Loucy (cell line): ENCODE measurements at regions not wholly inside any gene's neighbourhood (a gene's known extent, or its start where the extent isn't known, plus 50 kb on each side); places are given as distances from the start of the nearest gene placed in this dataset.
"Not testable (repeated sequence)": the region's sequence is repeated elsewhere in the genome, so short reads cannot be mapped to it uniquely, and the experiment has no call there.

Source experiments
- H2AFZ ChIP-seq: fragments of 200-600 bp; sonication (generic); 2 replicates; pipeline ENCODE4 v1.6.0; 2016; ENCODE audit warnings: antibody characterized with exemption, mild to moderate bottlenecking, low read length, moderate library complexity
- H3F3A ChIP-seq: fragments of 200-600 bp; 2 replicates; pipeline ENCODE4 v1.6.0; 2016; ENCODE audit warnings: antibody characterized with exemption, low read depth, mild to moderate bottlenecking
- H3K27me3 ChIP-seq: fragments of 200-600 bp; sonication (generic); 2 replicates; pipeline ENCODE4 v1.6.1; 2014; ENCODE audit warnings: low read length, mild to moderate bottlenecking; ENCODE audit not compliant: insufficient read depth, poor library complexity, severe bottlenecking
- H3K36me3 ChIP-seq: fragments of 200-600 bp; sonication (generic); 2 replicates; pipeline ENCODE4 v1.6.1; 2016; ENCODE audit warnings: low read length; ENCODE audit not compliant: insufficient read depth
- H3K4me1 ChIP-seq: fragments of 200-600 bp; sonication (generic); 2 replicates; pipeline ENCODE4 v1.5.1; 2014; ENCODE audit warnings: low read length, mild to moderate bottlenecking; ENCODE audit not compliant: insufficient read depth, poor library complexity, severe bottlenecking
- H3K4me2 ChIP-seq: fragments of 200-600 bp; sonication (generic); 2 replicates; pipeline ENCODE4 v1.6.0; 2014; ENCODE audit warnings: antibody characterized with exemption, low read length, low read depth, mild to moderate bottlenecking; ENCODE audit not compliant: poor library complexity, severe bottlenecking
- H3K4me3 ChIP-seq: fragments of 200-600 bp; sonication (generic); 2 replicates; pipeline ENCODE4 v1.5.1; 2014; ENCODE audit warnings: low read length, mild to moderate bottlenecking, mixed read lengths; ENCODE audit not compliant: poor library complexity, severe bottlenecking
- H3K79me2 ChIP-seq: fragments of 200-600 bp; sonication (generic); 2 replicates; pipeline ENCODE4 v1.6.1; 2014; ENCODE audit warnings: low read length; ENCODE audit not compliant: insufficient read depth
- H3K9ac ChIP-seq: fragments of 200-600 bp; sonication (generic); 2 replicates; pipeline ENCODE4 v1.6.0; 2014; ENCODE audit warnings: mild to moderate bottlenecking, low read depth, low read length, moderate library complexity; ENCODE audit not compliant: poor library complexity, severe bottlenecking
- H3K9me2 ChIP-seq: fragments of 200-600 bp; sonication (generic); replicated peaks from 2 replicates; pipeline ENCODE4 v1.6.1; 2016; ENCODE audit warnings: low read depth, low read length, mixed read lengths
- H3K9me3 ChIP-seq: fragments of 200-600 bp; sonication (generic); 2 replicates; pipeline ENCODE4 v1.6.1; 2014; ENCODE audit warnings: mild to moderate bottlenecking, antibody characterized with exemption, low read length, low read depth; ENCODE audit not compliant: insufficient read depth
- H4K20me1 ChIP-seq: fragments of 200-600 bp; sonication (generic); 2 replicates; pipeline ENCODE4 v1.6.0; 2014; ENCODE audit warnings: antibody characterized with exemption, low read length, mild to moderate bottlenecking; ENCODE audit not compliant: insufficient read depth, poor library complexity, severe bottlenecking
- EZH2phosphoT487 ChIP-seq: fragments of 200-600 bp; IDR thresholded peaks from 2 replicates; pipeline ENCODE4 v1.6.1; 2018; ENCODE audit warnings: antibody characterized with exemption, mild to moderate bottlenecking, moderate library complexity, borderline replicate concordance
- TF ChIP-seq, protein P1 (sequence below): fragments of 200-600 bp; sonication (generic); conservative IDR thresholded peaks from 2 replicates; pipeline ENCODE4 v1.5.1; 2014; ENCODE audit warnings: mild to moderate bottlenecking, antibody characterized with exemption, low read length

DNA sequence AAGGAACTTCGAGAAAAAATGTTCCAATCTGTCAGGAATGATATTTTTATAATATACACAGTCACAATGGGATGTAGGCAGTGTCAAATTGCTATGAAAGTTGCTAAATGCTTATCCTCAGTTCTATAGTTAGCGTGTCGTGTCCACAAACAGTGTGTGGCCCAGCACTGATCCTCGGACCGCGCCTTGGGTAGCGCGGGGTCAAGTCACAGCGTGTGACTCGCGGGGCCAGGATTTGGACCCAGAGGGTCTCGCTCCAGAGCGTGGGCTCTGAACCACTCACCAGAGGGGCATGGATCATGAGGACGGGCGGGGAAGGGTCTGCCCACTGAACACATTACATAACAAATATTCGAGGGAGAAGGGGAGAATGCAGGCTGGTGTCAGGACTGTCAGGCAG lies 171.8 kb downstream of the C9orf50 start:
- Histone ChIP-seq H3K36me3 (no peaks in the 10 kb centered on the region), H3K4me3 (no peak overlapping the region), H3K9ac (no peak overlapping the region), H2AFZ (no peak overlapping the region), H3K9me3 (no peaks in the 10 kb centered on the region), H4K20me1 (no peaks in the 10 kb centered on the region), H3K4me1 (no peaks in the 10 kb centered on the region), H3K9me2 (no peaks in the 10 kb centered on the region), H3F3A (no peaks in the 10 kb centered on the region), H3K4me2 (no peak overlapping the region), H3K27me3 (no peaks in the 10 kb centered on the region), H3K79me2 (no peaks in the 10 kb centered on the region)
- TF ChIP-seq, protein P1, sequence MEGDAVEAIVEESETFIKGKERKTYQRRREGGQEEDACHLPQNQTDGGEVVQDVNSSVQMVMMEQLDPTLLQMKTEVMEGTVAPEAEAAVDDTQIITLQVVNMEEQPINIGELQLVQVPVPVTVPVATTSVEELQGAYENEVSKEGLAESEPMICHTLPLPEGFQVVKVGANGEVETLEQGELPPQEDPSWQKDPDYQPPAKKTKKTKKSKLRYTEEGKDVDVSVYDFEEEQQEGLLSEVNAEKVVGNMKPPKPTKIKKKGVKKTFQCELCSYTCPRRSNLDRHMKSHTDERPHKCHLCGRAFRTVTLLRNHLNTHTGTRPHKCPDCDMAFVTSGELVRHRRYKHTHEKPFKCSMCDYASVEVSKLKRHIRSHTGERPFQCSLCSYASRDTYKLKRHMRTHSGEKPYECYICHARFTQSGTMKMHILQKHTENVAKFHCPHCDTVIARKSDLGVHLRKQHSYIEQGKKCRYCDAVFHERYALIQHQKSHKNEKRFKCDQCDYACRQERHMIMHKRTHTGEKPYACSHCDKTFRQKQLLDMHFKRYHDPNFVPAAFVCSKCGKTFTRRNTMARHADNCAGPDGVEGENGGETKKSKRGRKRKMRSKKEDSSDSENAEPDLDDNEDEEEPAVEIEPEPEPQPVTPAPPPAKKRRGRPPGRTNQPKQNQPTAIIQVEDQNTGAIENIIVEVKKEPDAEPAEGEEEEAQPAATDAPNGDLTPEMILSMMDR, result no peak
- TF ChIP-seq EZH2phosphoT487, result no peak

DNA sequence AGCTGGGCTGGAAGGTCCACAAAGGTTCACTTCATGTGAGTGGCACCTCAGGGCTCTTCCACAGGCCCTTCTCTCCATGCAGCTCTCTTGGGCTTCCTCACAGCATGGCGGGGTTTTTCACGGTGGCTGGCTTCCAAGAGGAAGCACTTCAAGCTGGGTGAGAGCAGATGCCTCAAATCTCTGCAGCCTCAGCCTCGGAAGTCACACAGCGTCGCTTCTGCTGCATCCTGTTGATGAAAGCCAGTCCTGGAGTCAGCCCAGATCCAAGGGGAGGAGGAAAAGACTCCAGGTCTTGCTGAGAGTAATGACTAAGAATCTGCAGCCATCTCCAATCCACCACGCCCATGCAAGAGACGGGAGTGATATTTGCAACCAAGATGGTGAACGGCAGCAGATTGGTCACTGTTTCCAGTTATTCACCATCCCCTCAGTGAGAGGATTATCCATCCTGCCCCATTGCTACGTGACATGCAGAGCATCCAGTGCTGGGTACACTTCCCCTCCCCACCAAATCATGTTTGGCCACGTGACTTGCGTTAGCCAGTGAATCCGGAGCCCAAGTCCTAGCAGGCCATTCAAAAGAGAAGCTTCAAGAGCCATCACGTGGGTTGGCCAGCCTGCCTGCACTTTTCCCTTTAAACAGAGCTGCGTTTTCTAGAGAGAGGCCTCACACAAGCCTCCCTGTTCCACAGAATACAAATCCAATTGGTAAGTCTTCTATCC lies 173.9 kb downstream of the C9orf50 start:
- no peaks in the 10 kb centered on the region for H3F3A ChIP-seq
- no peaks in the 10 kb centered on the region for H3K9me3 ChIP-seq
- H3K4me1 ChIP-seq, result no peaks in the 10 kb centered on the region
- no peaks in the 10 kb centered on the region for H3K79me2 ChIP-seq
- H3K36me3 ChIP-seq, result no peaks in the 10 kb centered on the region
- H3K9ac ChIP-seq, result no peak overlapping the region
- H3K27me3 ChIP-seq, result no peaks in the 10 kb centered on the region
- no peaks in the 10 kb centered on the region for H4K20me1 ChIP-seq
- H3K4me2 ChIP-seq, result no peak overlapping the region
- H3K4me3 ChIP-seq, result no peak overlapping the region
- no peak for TF ChIP-seq EZH2phosphoT487
- TF ChIP-seq, protein P1, result no peak
- H3K9me2 ChIP-seq, result no peaks in the 10 kb centered on the region
- no peak overlapping the region for H2AFZ ChIP-seq

DNA sequence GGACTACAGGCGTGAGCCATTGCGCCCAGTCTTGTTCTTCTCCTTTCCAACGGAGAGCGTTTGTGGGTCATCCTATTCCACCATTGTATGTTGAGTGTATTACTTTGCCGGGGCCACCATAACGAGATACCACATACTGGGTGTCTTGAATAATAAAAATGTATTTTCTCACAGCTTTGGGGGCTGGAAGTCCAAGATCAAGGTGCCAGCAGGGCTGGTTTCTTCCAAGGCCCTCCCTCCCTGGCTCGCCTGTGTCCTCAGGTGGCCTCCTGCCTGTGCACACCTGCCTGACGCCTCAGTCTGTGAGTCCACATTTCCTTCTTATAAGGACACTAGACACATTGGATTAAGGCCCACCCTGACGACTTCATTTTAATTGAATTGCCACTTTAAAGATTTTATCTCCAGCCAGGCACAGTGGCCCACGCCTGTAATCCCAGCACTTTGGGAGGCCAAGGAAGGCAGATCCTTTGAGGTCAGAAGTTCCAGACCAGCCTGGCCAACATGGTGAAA lies 175.1 kb downstream of the C9orf50 start:
- Histone ChIP-seq H3K36me3 (no peaks in the 10 kb centered on the region), H3K9me2 (no peaks in the 10 kb centered on the region), H2AFZ (no peak overlapping the region), H3K9me3 (no peaks in the 10 kb centered on the region), H3F3A (no peaks in the 10 kb centered on the region), H3K27me3 (no peaks in the 10 kb centered on the region), H3K79me2 (no peaks in the 10 kb centered on the region), H3K4me2 (no peak overlapping the region), H3K9ac (no peak overlapping the region), H3K4me3 (no peak overlapping the region), H4K20me1 (no peaks in the 10 kb centered on the region), H3K4me1 (no peaks in the 10 kb centered on the region)
- TF ChIP-seq EZH2phosphoT487, result no peak
- TF ChIP-seq, protein P1, result no peak

- not testable (repeated sequence) for H3K79me2 ChIP-seq, H3K4me2 ChIP-seq, H3K9ac ChIP-seq, H3F3A ChIP-seq, H2AFZ ChIP-seq, H3K27me3 ChIP-seq, H3K36me3 ChIP-seq, H3K4me3 ChIP-seq, H3K9me2 ChIP-seq, H3K9me3 ChIP-seq, H4K20me1 ChIP-seq, H3K4me1 ChIP-seq
Measured at GRCh38 chr9:129443515-129444164, 177.3 kb downstream of the C9orf50 start.
